ENCODE measurements at regions not wholly inside any gene's neighbourhood (a gene's known extent, or its start where the extent isn't known, plus 50 kb on each side); places are given as distances from the start of the nearest gene placed in this dataset.
"Not testable (repeated sequence)": the region's sequence is repeated elsewhere in the genome, so short reads cannot be mapped to it uniquely, and the experiment has no call there.

GRCh38 chr2:215260097-215260677, 51.7 kb upstream of the ATIC start:
- H3K27ac ChIP-seq, result no peak overlapping the region
- TF ChIP-seq CTCF (conservative IDR thresholded peaks at IDR 0.05), result no peak

DNA sequence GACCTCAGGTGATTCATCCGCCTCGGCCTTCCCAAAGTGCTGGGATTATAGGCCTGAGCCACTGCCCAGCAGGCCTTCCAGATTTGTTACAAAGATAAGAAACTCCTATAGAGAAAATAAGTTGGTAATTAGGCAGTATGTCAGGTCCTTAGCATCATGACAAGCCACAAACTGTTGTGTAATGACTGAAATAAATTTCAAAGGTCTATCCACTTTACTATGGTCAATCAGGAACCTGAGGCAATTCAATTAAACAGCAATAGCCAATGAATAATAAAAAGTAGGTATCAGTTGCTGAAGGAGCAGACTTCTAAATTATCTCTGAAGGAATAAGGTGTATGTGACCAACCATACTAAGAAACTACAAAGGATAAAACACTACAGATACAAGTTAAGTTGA, 62.4 kb upstream of the ATIC start:
- TF ChIP-seq CTCF (conservative IDR thresholded peaks at IDR 0.05), result no peak
- no peak overlapping the region for H3K27ac ChIP-seq

- H3K27ac ChIP-seq, result not testable (repeated sequence)
Observed at GRCh38 chr2:215245919-215246318, 65.9 kb upstream of the ATIC start.

DNA sequence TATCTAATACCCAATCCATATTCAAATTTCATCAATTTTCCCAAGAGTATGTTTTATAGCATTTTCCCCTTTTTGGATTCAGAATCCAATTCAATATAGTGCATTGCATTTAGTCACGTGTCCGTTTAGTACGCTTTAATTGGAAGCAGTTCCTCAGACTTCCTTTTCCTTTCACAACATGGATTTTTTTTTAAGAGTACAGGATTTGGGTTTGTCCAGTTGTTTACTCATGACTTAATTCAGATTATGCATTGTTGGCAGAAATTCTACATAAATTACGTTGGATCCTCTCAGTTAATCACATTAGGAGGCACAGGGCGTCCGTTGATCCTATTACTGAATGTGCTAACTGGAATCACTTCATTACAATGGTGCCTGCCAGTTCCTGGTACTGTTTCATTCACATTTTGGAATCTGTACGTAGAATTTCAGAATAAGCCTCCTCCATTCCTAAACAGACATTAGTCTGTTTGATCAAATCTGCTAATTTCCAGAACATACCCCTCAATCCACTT, 70.0 kb upstream of the ATIC start:
- no peak for TF ChIP-seq CTCF (conservative IDR thresholded peaks at IDR 0.05)
- H3K27ac ChIP-seq, result no peak overlapping the region

DNA sequence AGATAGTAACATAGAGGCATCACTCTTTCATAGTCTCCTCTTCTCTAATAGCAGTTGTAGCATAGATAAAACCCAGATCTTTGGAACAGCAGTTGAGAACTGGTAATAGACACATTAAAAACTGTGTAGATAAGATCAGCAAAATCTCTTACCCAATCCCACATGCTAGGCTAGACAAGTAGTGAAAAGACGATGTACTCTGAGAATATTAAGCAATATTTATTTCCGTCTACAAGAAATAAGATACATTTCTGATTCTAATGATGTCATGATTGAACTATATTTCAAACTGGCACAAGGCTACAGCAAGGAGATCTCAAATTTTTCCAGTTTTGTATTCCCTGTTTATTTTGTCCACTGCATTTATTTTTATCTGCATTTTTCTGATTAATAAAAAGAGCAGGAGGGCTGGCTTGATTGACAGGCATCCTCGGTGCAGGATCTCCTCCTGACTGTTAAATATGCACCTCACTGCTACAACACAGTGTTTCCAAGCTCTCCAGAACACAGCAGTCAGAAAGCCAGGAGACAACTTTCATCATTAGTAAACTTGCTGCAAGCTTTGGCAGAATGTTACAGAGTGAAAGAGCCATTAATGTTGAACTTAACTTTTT, 73.3 kb upstream of the ATIC start:
- H3K27ac ChIP-seq, result no peak overlapping the region
- no peak for TF ChIP-seq CTCF (conservative IDR thresholded peaks at IDR 0.05)

- TF ChIP-seq CTCF (conservative IDR thresholded peaks at IDR 0.05), result no peak
- H3K27ac ChIP-seq, result no peak overlapping the region
Observed at GRCh38 chr2:215236131-215236530, 75.7 kb upstream of the ATIC start.

GRCh38 chr2:215220221-215220620, 81.8 kb upstream of the ABCA12 start:
- H3K27ac ChIP-seq, result not testable (repeated sequence)

GRCh38 chr2:215218587-215219577, 80.5 kb upstream of the ABCA12 start:
- TF ChIP-seq CTCF (conservative IDR thresholded peaks at IDR 0.05), result no peak
- H3K27ac ChIP-seq, result peak overlapping the region; percentile 33; the same call in 1 of the 2 replicates
